H9 (cell line): ENCODE measurements at regions not wholly inside any gene's neighbourhood (a gene's known extent, or its start where the extent isn't known, plus 50 kb on each side); places are given as distances from the start of the nearest gene placed in this dataset.

ENCODE experiments used
- DNase-seq: peaks from one replicate; pipeline ENCODE4 v3.0.0-alpha.2; 2017
- H2AFZ ChIP-seq: one replicate; pipeline ENCODE4 v1.6.1; 2013; ENCODE audit warnings: mild to moderate bottlenecking, low read length, control low read depth, moderate library complexity
- H2AK5ac ChIP-seq: 2 replicates; pipeline ENCODE4 v1.6.1; 2013; ENCODE audit warnings: low read length, control low read depth, mixed read lengths; ENCODE audit not compliant: insufficient read length
- H2BK120ac ChIP-seq: one replicate; pipeline ENCODE4 v1.6.1; 2013; ENCODE audit warnings: low read depth, mild to moderate bottlenecking, low read length, control low read depth, inconsistent platforms; ENCODE audit not compliant: poor library complexity, severe bottlenecking
- H2BK12ac ChIP-seq: 2 replicates; pipeline ENCODE4 v1.6.1; 2013; ENCODE audit warnings: low read length, control low read depth, mixed read lengths, low read depth; ENCODE audit not compliant: insufficient read length
- H2BK15ac ChIP-seq: 2 replicates; pipeline ENCODE4 v1.6.1; 2013; ENCODE audit warnings: low read depth, low read length, control low read depth
- H2BK20ac ChIP-seq: one replicate; pipeline ENCODE4 v1.6.1; 2013; ENCODE audit warnings: low read depth, mild to moderate bottlenecking, low read length, control low read depth, inconsistent platforms; ENCODE audit not compliant: poor library complexity, severe bottlenecking
- H2BK5ac ChIP-seq: 2 replicates; pipeline ENCODE4 v1.6.1; 2013; ENCODE audit warnings: low read length, control low read depth, mixed read lengths; ENCODE audit not compliant: insufficient read length
- H3K14ac ChIP-seq: 2 replicates; pipeline ENCODE4 v1.6.1; 2013; ENCODE audit warnings: low read length, control low read depth; ENCODE audit not compliant: insufficient read depth
- H3K18ac ChIP-seq: 2 replicates; pipeline ENCODE4 v1.6.1; 2013; ENCODE audit warnings: low read depth, mild to moderate bottlenecking, mixed read lengths, low read length, control low read depth; ENCODE audit not compliant: insufficient read length
- H3K23ac ChIP-seq: 2 replicates; pipeline ENCODE4 v1.6.1; 2013; ENCODE audit warnings: low read length, control low read depth, mixed read lengths, low read depth; ENCODE audit not compliant: insufficient read length
- H3K23me2 ChIP-seq: 2 replicates; pipeline ENCODE4 v1.6.1; 2013; ENCODE audit warnings: low read depth, mild to moderate bottlenecking, mixed read lengths, low read length, control low read depth; ENCODE audit not compliant: insufficient read length, poor library complexity, severe bottlenecking
- H3K27ac ChIP-seq: 2 replicates; pipeline ENCODE4 v1.5.1; 2013; ENCODE audit warnings: low read length, control low read depth, mixed read lengths, low read depth; ENCODE audit not compliant: insufficient read length
- H3K27me3 ChIP-seq: 2 replicates; pipeline ENCODE4 v1.6.1; 2013; ENCODE audit warnings: low read length, control low read depth, inconsistent platforms; ENCODE audit not compliant: insufficient read depth
- H3K4ac ChIP-seq: 2 replicates; pipeline ENCODE4 v1.6.1; 2013; ENCODE audit warnings: low read depth, mild to moderate bottlenecking, control low read depth, inconsistent platforms, low read length, moderate library complexity
- H3K4me1 ChIP-seq: 2 replicates; pipeline ENCODE4 v1.6.1; 2013; ENCODE audit warnings: low read length, control low read depth, inconsistent platforms; ENCODE audit not compliant: insufficient read depth
- H3K4me2 ChIP-seq: 2 replicates; pipeline ENCODE4 v1.6.1; 2013; ENCODE audit warnings: low read length, control low read depth, mixed read lengths; ENCODE audit not compliant: insufficient read length, insufficient read depth
- H3K56ac ChIP-seq: 2 replicates; pipeline ENCODE4 v1.6.1; 2013; ENCODE audit warnings: low read depth, mild to moderate bottlenecking, mixed read lengths, low read length, control low read depth; ENCODE audit not compliant: insufficient read length
- H3K79me1 ChIP-seq: 2 replicates; pipeline ENCODE4 v1.6.1; 2013; ENCODE audit warnings: low read depth, mild to moderate bottlenecking, moderate library complexity, low read length, control low read depth, inconsistent platforms; ENCODE audit not compliant: insufficient read depth, poor library complexity, severe bottlenecking
- H3K79me2 ChIP-seq: 2 replicates; pipeline ENCODE4 v1.6.1; 2013; ENCODE audit warnings: low read length, control low read depth, inconsistent platforms; ENCODE audit not compliant: insufficient read depth
- H3K9ac ChIP-seq: 2 replicates; pipeline ENCODE4 v1.6.1; 2013; ENCODE audit warnings: low read length, control low read depth, mixed read lengths; ENCODE audit not compliant: insufficient read length; ENCODE audit errors: extremely low read depth
- H3K9me3 ChIP-seq: one replicate; pipeline ENCODE4 v1.6.1; 2013; ENCODE audit warnings: low read depth, low read length, inconsistent platforms; ENCODE audit not compliant: control insufficient read depth
- H3T11ph ChIP-seq: one replicate; pipeline ENCODE4 v1.6.1; 2013; ENCODE audit warnings: mild to moderate bottlenecking, low read length, control low read depth, inconsistent platforms
- H4K20me1 ChIP-seq: one replicate; pipeline ENCODE4 v1.6.1; 2013; ENCODE audit not compliant: control insufficient read depth, insufficient read length, insufficient read depth
- H4K5ac ChIP-seq: 2 replicates; pipeline ENCODE4 v1.6.1; 2013; ENCODE audit warnings: low read depth, mild to moderate bottlenecking, mixed read lengths, low read length, control low read depth; ENCODE audit not compliant: insufficient read length
- H4K8ac ChIP-seq: replicated peaks from 2 replicates; pipeline ENCODE4 v1.6.1; 2013; ENCODE audit warnings: low read length, control low read depth, mixed read lengths, low read depth; ENCODE audit not compliant: insufficient read length
- H4K91ac ChIP-seq: 2 replicates; pipeline ENCODE4 v1.6.1; 2013; ENCODE audit warnings: low read depth, mild to moderate bottlenecking, moderate library complexity, mixed read lengths, low read length, control low read depth; ENCODE audit not compliant: insufficient read length
- H3K27ac Mint-ChIP-seq, 3 experiments: 2 replicates in 2 of 3; 3 replicates in 1 of 3; pipeline ENCODE4 v1.8.0; 2020 to 2021; ENCODE audit warnings: mixed read lengths in 3 of 3, mild to moderate bottlenecking in 1 of 3, moderate library complexity in 1 of 3
- H3K27me3 Mint-ChIP-seq: 2 replicates; pipeline ENCODE4 v1.8.0; 2021; ENCODE audit warnings: low read depth, mild to moderate bottlenecking, moderate library complexity, mixed read lengths
- H3K36me3 Mint-ChIP-seq, 3 experiments: 2 replicates in 2 of 3; 3 replicates in 1 of 3; pipeline ENCODE4 v1.8.0; 2020 to 2021; ENCODE audit warnings: low read depth in 3 of 3, mixed read lengths in 3 of 3; ENCODE audit not compliant: insufficient read depth in 1 of 3
- H3K4me1 Mint-ChIP-seq, 2 experiments: 2 replicates each; pipeline ENCODE4 v1.8.0; 2020; ENCODE audit warnings: mixed read lengths in 2 of 2
- H3K4me3 Mint-ChIP-seq, 2 experiments: 2 replicates in 1 of 2; 3 replicates in 1 of 2; pipeline ENCODE4 v1.8.0; 2020 to 2021; ENCODE audit warnings: mild to moderate bottlenecking in 2 of 2, mixed read lengths in 2 of 2, moderate library complexity in 1 of 2
- H3K9me3 Mint-ChIP-seq, 2 experiments: 2 replicates in 1 of 2; 3 replicates in 1 of 2; pipeline ENCODE4 v1.8.0; 2020; ENCODE audit warnings: mild to moderate bottlenecking in 2 of 2, mixed read lengths in 2 of 2, moderate library complexity in 1 of 2
- CTCF ChIP-seq: fragments of 200-600 bp; sonication (generic); conservative IDR thresholded peaks from 3 replicates; pipeline ENCODE4 v1.8.0; 2021; ENCODE audit warnings: antibody characterized with exemption, mild to moderate bottlenecking
- WGBS: extraction: QIAGEN DNeasy Blood & Tissue Kit; methylation state at CpG from one replicate; pipeline ENCODE4 v1.1.7; 2013; ENCODE audit warnings: missing lambda C conversion rate, low lambda C conversion rate, mixed read lengths; ENCODE audit not compliant: insufficient read length; ENCODE audit errors: extremely low coverage; 5-methylcytosine and 5-hydroxymethylcytosine counted together

DNA sequence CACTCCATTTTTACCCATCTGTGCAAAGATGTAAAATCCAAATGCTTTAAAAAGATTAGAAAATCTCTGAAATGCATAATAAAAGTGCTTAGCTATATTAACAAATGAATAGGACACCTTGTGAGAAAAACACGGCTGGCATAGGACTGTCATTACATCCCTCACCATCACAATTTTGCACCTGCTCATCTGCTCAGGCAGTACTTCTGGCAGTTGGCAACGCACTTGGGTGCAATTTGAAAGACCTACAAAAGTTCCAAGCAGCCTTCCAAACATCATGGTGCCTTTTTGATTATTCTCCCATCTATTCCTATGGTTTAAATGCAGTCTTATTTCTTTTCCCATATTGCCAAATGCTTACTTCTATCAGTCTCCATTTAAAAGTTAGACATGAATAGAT is 501.8 kb downstream of the ENC1 start:
- no peaks in the 10 kb centered on the region for H3K27me3 ChIP-seq
- H3K14ac ChIP-seq: no peak overlapping the region
- no peak overlapping the region for H2BK120ac ChIP-seq
- H3K79me2 ChIP-seq: no peaks in the 10 kb centered on the region
- no peak overlapping the region for H3K4ac ChIP-seq
- no peak overlapping the region for H4K8ac ChIP-seq
- H2AK5ac ChIP-seq: no peak overlapping the region
- no peaks in the 10 kb centered on the region for H3K23me2 ChIP-seq
- WGBS: no CpG with 5 or more reads among the region's 2 CpGs
- H2BK15ac ChIP-seq: no peak overlapping the region
- no peak overlapping the region for H3K9ac ChIP-seq
- peaks cover 6 to 8% of the 10 kb centered on the region in 2 experiments for H3K4me1 Mint-ChIP-seq
- H3K4me3 Mint-ChIP-seq: no peak overlapping the region
- H3K23ac ChIP-seq: no peak overlapping the region
- no peak overlapping the region for H3K4me2 ChIP-seq
- no peak overlapping the region for H3K18ac ChIP-seq
- H3K27me3 Mint-ChIP-seq: no peaks in the 10 kb centered on the region; the same call in 1 of the 2 replicates
- H3K4me1 ChIP-seq: peaks cover 2% of the 10 kb centered on the region; the same call in 1 of the 2 replicates
- no peak overlapping the region for H2BK20ac ChIP-seq
- no peak overlapping the region for H2AFZ ChIP-seq
- H3K9me3 Mint-ChIP-seq: no peaks in the 10 kb centered on the region
- no peak overlapping the region for H4K5ac ChIP-seq
- no peak for DNase-seq
- no peaks in the 10 kb centered on the region; a peak in 1 of 7 replicates for H3K36me3 Mint-ChIP-seq
- no peak overlapping the region for H2BK5ac ChIP-seq
- no peak overlapping the region for H3K27ac Mint-ChIP-seq
- no peaks in the 10 kb centered on the region for H3K79me1 ChIP-seq
- H3K27ac ChIP-seq: no peak overlapping the region
- no peak overlapping the region for H2BK12ac ChIP-seq
- no peak overlapping the region for H3T11ph ChIP-seq
- TF ChIP-seq CTCF: no peak
- H3K9me3 ChIP-seq: no peaks in the 10 kb centered on the region
- H3K56ac ChIP-seq: no peak overlapping the region
- H4K91ac ChIP-seq: no peak overlapping the region
- no peaks in the 10 kb centered on the region for H4K20me1 ChIP-seq
